Esophagus muscularis mucosa (tissue), 4 donors: ENCODE measurements at regions not wholly inside any gene's neighbourhood (a gene's known extent, or its start where the extent isn't known, plus 50 kb on each side); places are given as distances from the start of the nearest gene placed in this dataset.

ENCODE experiments used
- CTCF ChIP-seq, 3 experiments: fragments of 200-600 bp in 2 of 3; fragments of 450-650 bp in 1 of 3; sonication (generic) in 2 of 3; IDR thresholded peaks; one replicate each; pipeline ENCODE4 v1.5.1; 2017 to 2019; ENCODE audit warnings: antibody characterized with exemption in 3 of 3, mild to moderate bottlenecking in 2 of 3, moderate library complexity in 1 of 3
- EP300 ChIP-seq: sonication (generic); formaldehyde crosslinking; IDR thresholded peaks from one replicate; pipeline ENCODE4 v1.6.1; 2017; ENCODE audit warnings: antibody characterized with exemption
- POLR2A ChIP-seq: fragments of 450-650 bp; IDR thresholded peaks from one replicate; pipeline ENCODE4 v1.6.1; 2017; ENCODE audit warnings: antibody characterized with exemption, moderate library complexity, mild to moderate bottlenecking, low read depth

DNA sequence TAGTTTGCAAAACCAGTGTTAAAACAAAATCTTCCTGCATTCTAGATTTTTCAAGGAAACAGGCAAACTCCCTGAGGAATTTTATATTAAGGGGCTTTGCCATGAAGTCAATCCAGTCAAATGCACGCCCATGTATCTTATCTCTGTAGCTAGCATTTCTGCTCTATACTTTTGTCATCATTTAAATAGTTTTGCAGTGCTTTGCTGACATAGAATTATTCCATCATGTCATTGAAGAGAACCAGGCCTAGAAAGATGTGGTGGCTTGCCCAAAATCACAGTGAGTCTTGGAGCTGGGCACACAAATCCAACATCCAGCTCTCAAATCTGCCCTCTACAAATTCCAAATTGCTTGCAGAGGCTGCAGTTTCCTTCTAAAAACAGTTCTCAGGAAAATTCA, 66.7 kb upstream of the LNX1 start:
- TF ChIP-seq CTCF (IDR thresholded peaks at IDR 0.05) (no peak), POLR2A (no peak), EP300 (no peak)
